ENCODE measurements at regions not wholly inside any gene's neighbourhood (a gene's known extent, or its start where the extent isn't known, plus 50 kb on each side); places are given as distances from the start of the nearest gene placed in this dataset.
"Not testable (repeated sequence)": the region's sequence is repeated elsewhere in the genome, so short reads cannot be mapped to it uniquely, and the experiment has no call there.

DNA sequence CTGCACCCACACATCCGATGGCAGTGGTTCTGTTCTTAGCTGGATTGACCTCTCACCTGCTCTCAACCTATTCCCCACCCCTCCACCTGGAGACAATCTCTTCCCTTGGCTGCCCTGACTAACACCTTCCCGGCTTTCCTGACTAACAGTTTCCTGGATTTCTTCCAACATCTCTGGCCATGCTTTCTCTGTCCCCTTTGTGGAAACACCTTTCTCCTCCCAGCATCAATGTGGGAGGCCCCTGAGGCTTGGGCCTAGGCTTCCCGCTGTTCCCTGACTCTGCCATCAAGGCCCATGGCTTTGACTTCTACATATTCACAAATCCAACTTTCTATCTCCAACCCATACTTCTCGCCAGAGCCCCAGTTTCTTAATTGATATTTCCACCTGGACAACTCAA, 142.8 kb upstream of the ATP2B2 start:
- H3K79me2 ChIP-seq (ENCODE audit: control insufficient read depth, insufficient read depth, low read length), result no peaks in the 10 kb centered on the region
- no peak overlapping the region for H3K9ac ChIP-seq (replicated peaks; ENCODE audit: extremely low read depth, insufficient read depth, low read length)
- POLR2A ChIA-PET, result no interaction called here
- no TSS peak for BruUV-seq (replicated peaks)
- no peak overlapping the region for H3K27ac ChIP-seq (ENCODE audit: insufficient read depth, low read depth, low read length)
- CTCF ChIA-PET, result no interaction called here
- dilution Hi-C loops (cut with MboI; ENCODE audit: extremely low pct_ligation_motif_present, low sequenced_read_pairs) (no loop called here), intact Hi-C loops (cut with micrococcal nuclease) (no loop called here)
- no peaks in the 10 kb centered on the region for H3K9me1 ChIP-seq (replicated peaks; ENCODE audit: control insufficient read depth, extremely low read depth, insufficient read depth, low read length)
- FAIRE-seq, result no peak
- H4K20me1 ChIP-seq (replicated peaks; ENCODE audit: control insufficient read depth, extremely low read depth, insufficient read depth, low read length), result no peaks in the 10 kb centered on the region
- no peaks in the 10 kb centered on the region for H3K9me3 ChIP-seq (replicated peaks; ENCODE audit: control insufficient read depth, insufficient read depth, low read length)
- no peak overlapping the region for H3K4me2 ChIP-seq (ENCODE audit: insufficient read depth, low read length)
- no peak overlapping the region for H3K4me3 ChIP-seq (replicated peaks in 1 of 3; ENCODE audit: insufficient read depth in 1 of 3, low read depth in 1 of 3, low read length in 3 of 3)
- no peaks in the 10 kb centered on the region for H3K4me1 ChIP-seq (ENCODE audit: control insufficient read depth, extremely low read depth, insufficient read depth, low read length)
- TF ChIP-seq GATA2 (IDR thresholded peaks at IDR 0.05; ENCODE audit: insufficient read depth, insufficient read length, low read depth, low read length), result no peak
- no peak for TF ChIP-seq JUN (IDR thresholded peaks at IDR 0.05; ENCODE audit: borderline replicate concordance, insufficient read depth, insufficient read length, low read depth)
- no peak for TF ChIP-seq MYC (IDR thresholded peaks at IDR 0.05; ENCODE audit: low read depth, low read length)
- no peak for TF ChIP-seq FOS (IDR thresholded peaks at IDR 0.05; ENCODE audit: borderline replicate concordance, insufficient read depth, low read length)
- TF ChIP-seq, protein P1, sequence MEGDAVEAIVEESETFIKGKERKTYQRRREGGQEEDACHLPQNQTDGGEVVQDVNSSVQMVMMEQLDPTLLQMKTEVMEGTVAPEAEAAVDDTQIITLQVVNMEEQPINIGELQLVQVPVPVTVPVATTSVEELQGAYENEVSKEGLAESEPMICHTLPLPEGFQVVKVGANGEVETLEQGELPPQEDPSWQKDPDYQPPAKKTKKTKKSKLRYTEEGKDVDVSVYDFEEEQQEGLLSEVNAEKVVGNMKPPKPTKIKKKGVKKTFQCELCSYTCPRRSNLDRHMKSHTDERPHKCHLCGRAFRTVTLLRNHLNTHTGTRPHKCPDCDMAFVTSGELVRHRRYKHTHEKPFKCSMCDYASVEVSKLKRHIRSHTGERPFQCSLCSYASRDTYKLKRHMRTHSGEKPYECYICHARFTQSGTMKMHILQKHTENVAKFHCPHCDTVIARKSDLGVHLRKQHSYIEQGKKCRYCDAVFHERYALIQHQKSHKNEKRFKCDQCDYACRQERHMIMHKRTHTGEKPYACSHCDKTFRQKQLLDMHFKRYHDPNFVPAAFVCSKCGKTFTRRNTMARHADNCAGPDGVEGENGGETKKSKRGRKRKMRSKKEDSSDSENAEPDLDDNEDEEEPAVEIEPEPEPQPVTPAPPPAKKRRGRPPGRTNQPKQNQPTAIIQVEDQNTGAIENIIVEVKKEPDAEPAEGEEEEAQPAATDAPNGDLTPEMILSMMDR (IDR thresholded peaks at IDR 0.05; ENCODE audit: extremely low read depth in 1 of 2, insufficient read depth in 1 of 2, low read depth in 1 of 2, low read length in 2 of 2), result no peak
- TF ChIP-seq POLR2A (IDR thresholded peaks at IDR 0.05; ENCODE audit: low read depth, low read length), result no peak
- TF ChIP-seq, protein P2, sequence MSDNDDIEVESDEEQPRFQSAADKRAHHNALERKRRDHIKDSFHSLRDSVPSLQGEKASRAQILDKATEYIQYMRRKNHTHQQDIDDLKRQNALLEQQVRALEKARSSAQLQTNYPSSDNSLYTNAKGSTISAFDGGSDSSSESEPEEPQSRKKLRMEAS (IDR thresholded peaks at IDR 0.05; ENCODE audit: insufficient read depth, insufficient read length), result no peak
- TF ChIP-seq POLR2AphosphoS5 (IDR thresholded peaks at IDR 0.05; ENCODE audit: insufficient read depth, low read depth, low read length), result no peak
- TF ChIP-seq EZH2 (IDR thresholded peaks at IDR 0.05; ENCODE audit: borderline replicate concordance, low read depth, low read length, severe bottlenecking), result no peak
- H2AFZ ChIP-seq (ENCODE audit: low read depth, low read length), result no peak overlapping the region
- no peaks in the 10 kb centered on the region for H3K36me3 ChIP-seq (ENCODE audit: control insufficient read depth in 2 of 2, extremely low read depth in 1 of 2, insufficient read depth in 2 of 2, low read length in 2 of 2)
- no peak for DNase-seq (ENCODE audit: low read depth, low spot score)
- no peaks in the 10 kb centered on the region for H3K27me3 ChIP-seq (ENCODE audit: control insufficient read depth in 2 of 2, insufficient read depth in 2 of 2, low read length in 2 of 2)

DNA sequence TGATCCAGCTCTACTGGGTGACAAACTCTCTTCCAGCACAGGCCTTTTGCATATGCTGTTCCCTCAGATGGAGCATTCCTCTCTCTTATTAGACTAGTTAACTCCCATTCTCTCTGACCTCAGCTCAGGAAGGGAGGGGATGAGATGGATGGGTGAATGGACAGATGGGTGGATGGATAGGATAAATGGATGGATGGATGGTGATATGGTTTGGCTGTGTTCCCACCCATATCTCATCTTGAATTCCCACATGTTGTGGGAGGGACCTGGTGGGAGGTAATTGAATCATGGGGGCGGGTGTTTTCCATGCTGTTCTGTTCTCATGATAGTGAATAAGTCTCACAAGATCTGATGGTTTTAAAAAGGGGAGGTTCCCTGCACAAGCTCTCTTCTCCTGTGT, 144.1 kb upstream of the ATP2B2 start:
- POLR2A ChIA-PET; CTCF ChIA-PET; H2AFZ ChIP-seq (ENCODE audit: low read depth, low read length); BruUV-seq (replicated peaks); H3K36me3 ChIP-seq (ENCODE audit: control insufficient read depth in 2 of 2, extremely low read depth in 1 of 2, insufficient read depth in 2 of 2, low read length in 2 of 2); intact Hi-C loops (cut with micrococcal nuclease); H3K79me2 ChIP-seq (ENCODE audit: control insufficient read depth, insufficient read depth, low read length); H3K9me1 ChIP-seq (replicated peaks; ENCODE audit: control insufficient read depth, extremely low read depth, insufficient read depth, low read length); H3K27ac ChIP-seq (ENCODE audit: insufficient read depth, low read depth, low read length); DNase-seq (ENCODE audit: low read depth, low spot score); H4K20me1 ChIP-seq (replicated peaks; ENCODE audit: control insufficient read depth, extremely low read depth, insufficient read depth, low read length); H3K4me1 ChIP-seq (ENCODE audit: control insufficient read depth, extremely low read depth, insufficient read depth, low read length); H3K9me3 ChIP-seq (replicated peaks; ENCODE audit: control insufficient read depth, insufficient read depth, low read length); H3K4me3 ChIP-seq (replicated peaks in 1 of 3; ENCODE audit: insufficient read depth in 1 of 3, low read depth in 1 of 3, low read length in 3 of 3); dilution Hi-C loops (cut with MboI; ENCODE audit: extremely low pct_ligation_motif_present, low sequenced_read_pairs); H3K9ac ChIP-seq (replicated peaks; ENCODE audit: extremely low read depth, insufficient read depth, low read length); H3K4me2 ChIP-seq (ENCODE audit: insufficient read depth, low read length); FAIRE-seq; H3K27me3 ChIP-seq (ENCODE audit: control insufficient read depth in 2 of 2, insufficient read depth in 2 of 2, low read length in 2 of 2): not testable (repeated sequence)
